ENCODE measurements at regions not wholly inside any gene's neighbourhood (a gene's known extent, or its start where the extent isn't known, plus 50 kb on each side); places are given as distances from the start of the nearest gene placed in this dataset.

DNA sequence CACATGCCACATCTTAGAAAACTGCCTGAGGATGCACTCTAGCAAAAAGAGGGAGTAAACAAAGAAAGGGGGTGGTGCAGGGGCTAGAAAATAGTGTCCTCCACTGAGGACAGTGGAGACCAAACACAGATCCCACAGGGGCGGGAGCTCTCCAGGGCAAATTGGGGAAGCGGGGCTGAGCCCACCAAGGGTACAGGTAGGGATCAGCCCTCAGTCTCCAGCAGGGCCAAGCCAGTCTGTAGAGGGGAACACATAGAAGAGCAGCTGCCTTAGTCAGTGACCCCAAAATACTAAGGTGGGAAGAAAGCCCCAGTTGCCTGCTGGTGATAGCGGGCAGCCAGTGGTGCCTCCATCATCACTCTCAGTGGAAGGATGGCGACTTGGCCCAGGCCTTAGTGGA is 134.0 kb downstream of the ATPSCKMT start:
- H3K27me3 ChIP-seq (ENCODE audit: control insufficient read depth, insufficient read depth, low read length): no peaks in the 10 kb centered on the region

More for the DNA sequence above, 134.0 kb downstream of the ATPSCKMT start:
- Histone ChIP-seq H2AK9ac (replicated peaks; ENCODE audit: low read depth, low read length, poor library complexity) (no peak overlapping the region), H2AFZ (replicated peaks; ENCODE audit: low read length, poor library complexity) (no peak overlapping the region), H3K4me1 (ENCODE audit: control insufficient read depth, insufficient read depth, low read length) (no peaks in the 10 kb centered on the region), H3K23ac (ENCODE audit: low read depth, low read length) (no peak overlapping the region), H3K4me2 (ENCODE audit: low read depth, low read length) (no peak overlapping the region), H2BK5ac (ENCODE audit: low read depth, low read length, poor library complexity, severe bottlenecking) (no peak overlapping the region), H3K27ac (ENCODE audit: insufficient read depth, low read length) (no peak overlapping the region), H3K9me1 (ENCODE audit: insufficient read depth, low read length) (no peaks in the 10 kb centered on the region), H4K8ac (ENCODE audit: low read depth in 2 of 2, low read length in 2 of 2) (no peak overlapping the region), H3K79me1 (ENCODE audit: low read depth in 1 of 2, low read length in 2 of 2) (no peaks in the 10 kb centered on the region), H3K4me3 (ENCODE audit: insufficient read depth, low read depth, low read length) (no peak overlapping the region), H3K56ac (ENCODE audit: extremely low read depth, insufficient read depth, low read length) (no peak overlapping the region), H3K9ac (ENCODE audit: low read depth, low read length) (no peak overlapping the region), H3K9me3 (ENCODE audit: control insufficient read depth, insufficient read depth, low read length) (peaks cover 3% of the 10 kb centered on the region; the same call in 1 of the 2 replicates), H2BK20ac (ENCODE audit: low read depth, low read length) (no peak overlapping the region), H3K18ac (ENCODE audit: low read depth, low read length) (no peak overlapping the region), H3K36me3 (ENCODE audit: control insufficient read depth, insufficient read depth, low read length) (no peaks in the 10 kb centered on the region), H2BK120ac (ENCODE audit: low read depth, low read length) (no peak overlapping the region), H4K91ac (ENCODE audit: insufficient read depth, low read depth, low read length) (no peak overlapping the region), H2AK5ac (ENCODE audit: low read depth, low read length) (no peak overlapping the region), H4K20me1 (ENCODE audit: insufficient read depth, low read length) (no peaks in the 10 kb centered on the region), H3K4ac (ENCODE audit: low read depth, low read length) (no peak overlapping the region), H2BK15ac (ENCODE audit: low read depth, low read length) (no peak overlapping the region), H3K14ac (replicated peaks; ENCODE audit: low read depth, low read length) (no peak overlapping the region), H4K5ac (ENCODE audit: low read depth, low read length) (no peak overlapping the region)
- TF ChIP-seq ELK1 (IDR thresholded peaks at IDR 0.05; ENCODE audit: borderline replicate concordance, low read depth, low read length) (no peak), MXI1 (IDR thresholded peaks at IDR 0.05; ENCODE audit: borderline replicate concordance, low read depth, low read length) (no peak), POLR2A (IDR thresholded peaks at IDR 0.05; ENCODE audit: low read depth, low read length) (no peak), FOS (IDR thresholded peaks at IDR 0.05; ENCODE audit: low read depth, low read length) (no peak), MAZ (IDR thresholded peaks at IDR 0.05; ENCODE audit: borderline replicate concordance, low read depth, low read length) (no peak)
- no TSS peak for BruUV-seq (replicated peaks)
- ATAC-seq (ENCODE audit: low read depth) (no peak), DNase-seq (no peak)
- POLR2A ChIA-PET (ENCODE audit: unreplicated experiment): no interaction called here
- WGBS, 2 experiments (ENCODE audit: extremely low coverage in 2 of 2, insufficient read length in 1 of 2): no CpG with 5 or more reads among the region's 4 CpGs
- CTCF ChIA-PET: interaction anchor here (0.6 kb wide), 1 partner anchor 9 kb away, joined by 4 read pairs; no protein-coding TSS in a partner anchor
- dilution Hi-C loops (cut with HindIII; ENCODE audit: low sequenced_read_pairs, unreplicated experiment) (no loop called here), in situ Hi-C loops (cut with MboI; ENCODE audit: low sequenced_read_pairs) (no loop called here), intact Hi-C loops (cut with micrococcal nuclease) (no loop called here)

All from IMR-90 (cell line).